B cell (primary cell): ENCODE measurements at regions not wholly inside any gene's neighbourhood (a gene's known extent, or its start where the extent isn't known, plus 50 kb on each side); places are given as distances from the start of the nearest gene placed in this dataset.

Source experiments
- CTCF ChIP-seq: fragments of 200-600 bp; IDR thresholded peaks from one replicate; pipeline ENCODE4 v1.8.0; 2022; ENCODE audit warnings: antibody characterized with exemption, mild to moderate bottlenecking
- EZH2 ChIP-seq: IDR thresholded peaks from 2 replicates; pipeline ENCODE4 v1.6.1; 2012; ENCODE audit warnings: borderline replicate concordance, low read depth, mild to moderate bottlenecking, moderate library complexity, low read length; ENCODE audit not compliant: insufficient read depth, poor library complexity, severe bottlenecking

DNA sequence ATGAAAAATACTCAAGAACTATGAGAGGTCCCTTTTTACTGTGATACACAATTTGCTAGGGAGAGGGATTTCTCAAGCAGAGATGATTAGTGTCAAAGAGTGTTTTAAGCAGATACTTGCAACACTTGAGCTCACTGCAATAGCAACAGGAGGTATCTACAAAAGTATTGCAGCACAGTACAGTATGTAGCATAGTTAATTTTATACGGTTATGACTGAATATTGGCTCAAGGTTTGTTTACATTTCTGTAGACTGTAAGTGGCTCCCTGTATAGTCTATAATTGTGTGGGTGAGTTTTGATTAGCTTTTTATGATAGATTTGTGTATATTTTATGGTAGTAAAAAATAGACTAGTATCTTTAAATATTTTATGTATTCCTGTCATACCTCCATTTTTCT lies 1177.2 kb downstream of the TECRL start:
- TF ChIP-seq CTCF (no peak), EZH2 (no peak)
